H9 (cell line): ENCODE measurements at regions not wholly inside any gene's neighbourhood (a gene's known extent, or its start where the extent isn't known, plus 50 kb on each side); places are given as distances from the start of the nearest gene placed in this dataset.

ENCODE experiments used
- DNase-seq: peaks from one replicate; pipeline ENCODE4 v3.0.0-alpha.2; 2017
- H2AFZ ChIP-seq: one replicate; pipeline ENCODE4 v1.6.1; 2013; ENCODE audit warnings: mild to moderate bottlenecking, low read length, control low read depth, moderate library complexity
- H2AK5ac ChIP-seq: 2 replicates; pipeline ENCODE4 v1.6.1; 2013; ENCODE audit warnings: low read length, control low read depth, mixed read lengths; ENCODE audit not compliant: insufficient read length
- H2BK120ac ChIP-seq: one replicate; pipeline ENCODE4 v1.6.1; 2013; ENCODE audit warnings: low read depth, mild to moderate bottlenecking, low read length, control low read depth, inconsistent platforms; ENCODE audit not compliant: poor library complexity, severe bottlenecking
- H2BK12ac ChIP-seq: 2 replicates; pipeline ENCODE4 v1.6.1; 2013; ENCODE audit warnings: low read length, control low read depth, mixed read lengths, low read depth; ENCODE audit not compliant: insufficient read length
- H2BK15ac ChIP-seq: 2 replicates; pipeline ENCODE4 v1.6.1; 2013; ENCODE audit warnings: low read depth, low read length, control low read depth
- H2BK20ac ChIP-seq: one replicate; pipeline ENCODE4 v1.6.1; 2013; ENCODE audit warnings: low read depth, mild to moderate bottlenecking, low read length, control low read depth, inconsistent platforms; ENCODE audit not compliant: poor library complexity, severe bottlenecking
- H2BK5ac ChIP-seq: 2 replicates; pipeline ENCODE4 v1.6.1; 2013; ENCODE audit warnings: low read length, control low read depth, mixed read lengths; ENCODE audit not compliant: insufficient read length
- H3K14ac ChIP-seq: 2 replicates; pipeline ENCODE4 v1.6.1; 2013; ENCODE audit warnings: low read length, control low read depth; ENCODE audit not compliant: insufficient read depth
- H3K18ac ChIP-seq: 2 replicates; pipeline ENCODE4 v1.6.1; 2013; ENCODE audit warnings: low read depth, mild to moderate bottlenecking, mixed read lengths, low read length, control low read depth; ENCODE audit not compliant: insufficient read length
- H3K23ac ChIP-seq: 2 replicates; pipeline ENCODE4 v1.6.1; 2013; ENCODE audit warnings: low read length, control low read depth, mixed read lengths, low read depth; ENCODE audit not compliant: insufficient read length
- H3K23me2 ChIP-seq: 2 replicates; pipeline ENCODE4 v1.6.1; 2013; ENCODE audit warnings: low read depth, mild to moderate bottlenecking, mixed read lengths, low read length, control low read depth; ENCODE audit not compliant: insufficient read length, poor library complexity, severe bottlenecking
- H3K27ac ChIP-seq: 2 replicates; pipeline ENCODE4 v1.5.1; 2013; ENCODE audit warnings: low read length, control low read depth, mixed read lengths, low read depth; ENCODE audit not compliant: insufficient read length
- H3K27me3 ChIP-seq: 2 replicates; pipeline ENCODE4 v1.6.1; 2013; ENCODE audit warnings: low read length, control low read depth, inconsistent platforms; ENCODE audit not compliant: insufficient read depth
- H3K4ac ChIP-seq: 2 replicates; pipeline ENCODE4 v1.6.1; 2013; ENCODE audit warnings: low read depth, mild to moderate bottlenecking, control low read depth, inconsistent platforms, low read length, moderate library complexity
- H3K4me1 ChIP-seq: 2 replicates; pipeline ENCODE4 v1.6.1; 2013; ENCODE audit warnings: low read length, control low read depth, inconsistent platforms; ENCODE audit not compliant: insufficient read depth
- H3K4me2 ChIP-seq: 2 replicates; pipeline ENCODE4 v1.6.1; 2013; ENCODE audit warnings: low read length, control low read depth, mixed read lengths; ENCODE audit not compliant: insufficient read length, insufficient read depth
- H3K56ac ChIP-seq: 2 replicates; pipeline ENCODE4 v1.6.1; 2013; ENCODE audit warnings: low read depth, mild to moderate bottlenecking, mixed read lengths, low read length, control low read depth; ENCODE audit not compliant: insufficient read length
- H3K79me1 ChIP-seq: 2 replicates; pipeline ENCODE4 v1.6.1; 2013; ENCODE audit warnings: low read depth, mild to moderate bottlenecking, moderate library complexity, low read length, control low read depth, inconsistent platforms; ENCODE audit not compliant: insufficient read depth, poor library complexity, severe bottlenecking
- H3K79me2 ChIP-seq: 2 replicates; pipeline ENCODE4 v1.6.1; 2013; ENCODE audit warnings: low read length, control low read depth, inconsistent platforms; ENCODE audit not compliant: insufficient read depth
- H3K9ac ChIP-seq: 2 replicates; pipeline ENCODE4 v1.6.1; 2013; ENCODE audit warnings: low read length, control low read depth, mixed read lengths; ENCODE audit not compliant: insufficient read length; ENCODE audit errors: extremely low read depth
- H3K9me3 ChIP-seq: one replicate; pipeline ENCODE4 v1.6.1; 2013; ENCODE audit warnings: low read depth, low read length, inconsistent platforms; ENCODE audit not compliant: control insufficient read depth
- H3T11ph ChIP-seq: one replicate; pipeline ENCODE4 v1.6.1; 2013; ENCODE audit warnings: mild to moderate bottlenecking, low read length, control low read depth, inconsistent platforms
- H4K20me1 ChIP-seq: one replicate; pipeline ENCODE4 v1.6.1; 2013; ENCODE audit not compliant: control insufficient read depth, insufficient read length, insufficient read depth
- H4K5ac ChIP-seq: 2 replicates; pipeline ENCODE4 v1.6.1; 2013; ENCODE audit warnings: low read depth, mild to moderate bottlenecking, mixed read lengths, low read length, control low read depth; ENCODE audit not compliant: insufficient read length
- H4K8ac ChIP-seq: replicated peaks from 2 replicates; pipeline ENCODE4 v1.6.1; 2013; ENCODE audit warnings: low read length, control low read depth, mixed read lengths, low read depth; ENCODE audit not compliant: insufficient read length
- H4K91ac ChIP-seq: 2 replicates; pipeline ENCODE4 v1.6.1; 2013; ENCODE audit warnings: low read depth, mild to moderate bottlenecking, moderate library complexity, mixed read lengths, low read length, control low read depth; ENCODE audit not compliant: insufficient read length
- H3K27ac Mint-ChIP-seq, 3 experiments: 2 replicates in 2 of 3; 3 replicates in 1 of 3; pipeline ENCODE4 v1.8.0; 2020 to 2021; ENCODE audit warnings: mixed read lengths in 3 of 3, mild to moderate bottlenecking in 1 of 3, moderate library complexity in 1 of 3
- H3K27me3 Mint-ChIP-seq: 2 replicates; pipeline ENCODE4 v1.8.0; 2021; ENCODE audit warnings: low read depth, mild to moderate bottlenecking, moderate library complexity, mixed read lengths
- H3K36me3 Mint-ChIP-seq, 3 experiments: 2 replicates in 2 of 3; 3 replicates in 1 of 3; pipeline ENCODE4 v1.8.0; 2020 to 2021; ENCODE audit warnings: low read depth in 3 of 3, mixed read lengths in 3 of 3; ENCODE audit not compliant: insufficient read depth in 1 of 3
- H3K4me1 Mint-ChIP-seq, 2 experiments: 2 replicates each; pipeline ENCODE4 v1.8.0; 2020; ENCODE audit warnings: mixed read lengths in 2 of 2
- H3K4me3 Mint-ChIP-seq, 2 experiments: 2 replicates in 1 of 2; 3 replicates in 1 of 2; pipeline ENCODE4 v1.8.0; 2020 to 2021; ENCODE audit warnings: mild to moderate bottlenecking in 2 of 2, mixed read lengths in 2 of 2, moderate library complexity in 1 of 2
- H3K9me3 Mint-ChIP-seq, 2 experiments: 2 replicates in 1 of 2; 3 replicates in 1 of 2; pipeline ENCODE4 v1.8.0; 2020; ENCODE audit warnings: mild to moderate bottlenecking in 2 of 2, mixed read lengths in 2 of 2, moderate library complexity in 1 of 2
- WGBS: extraction: QIAGEN DNeasy Blood & Tissue Kit; methylation state at CpG from one replicate; pipeline ENCODE4 v1.1.7; 2013; ENCODE audit warnings: missing lambda C conversion rate, low lambda C conversion rate, mixed read lengths; ENCODE audit not compliant: insufficient read length; ENCODE audit errors: extremely low coverage; 5-methylcytosine and 5-hydroxymethylcytosine counted together
- TF ChIP-seq, protein P1 (sequence below): fragments of 200-600 bp; sonication (generic); conservative IDR thresholded peaks from 3 replicates; pipeline ENCODE4 v1.8.0; 2021; ENCODE audit warnings: antibody characterized with exemption, mild to moderate bottlenecking

GRCh38 chr4:111648056-111648455 lies 497.2 kb upstream of the FAM241A start:
- Histone ChIP-seq H3K9me3 (no peaks in the 10 kb centered on the region), H3K4me1 (peaks cover 4% of the 10 kb centered on the region; the same call in 1 of the 2 replicates), H2BK120ac (no peak overlapping the region), H3K4me2 (no peak overlapping the region), H3K79me2 (no peaks in the 10 kb centered on the region), H3K27ac (no peak overlapping the region), H3K9ac (no peak overlapping the region), H3K14ac (no peak overlapping the region), H2AFZ (no peak overlapping the region), H3K27me3 (no peaks in the 10 kb centered on the region), H4K8ac (no peak overlapping the region), H4K91ac (no peak overlapping the region), H3K23ac (no peak overlapping the region), H3K79me1 (no peaks in the 10 kb centered on the region), H3K18ac (no peak overlapping the region), H3T11ph (no peak overlapping the region), H2AK5ac (no peak overlapping the region), H4K20me1 (no peaks in the 10 kb centered on the region), H3K56ac (no peak overlapping the region), H4K5ac (no peak overlapping the region), H3K4ac (no peak overlapping the region), H3K23me2 (no peaks in the 10 kb centered on the region), H2BK20ac (no peak overlapping the region), H2BK12ac (no peak overlapping the region), H2BK15ac (no peak overlapping the region), H2BK5ac (no peak overlapping the region)
- no peaks in the 10 kb centered on the region for H3K9me3 Mint-ChIP-seq
- H3K27me3 Mint-ChIP-seq: no peaks in the 10 kb centered on the region
- DNase-seq: no peak
- H3K4me3 Mint-ChIP-seq: no peak overlapping the region
- TF ChIP-seq, protein P1, sequence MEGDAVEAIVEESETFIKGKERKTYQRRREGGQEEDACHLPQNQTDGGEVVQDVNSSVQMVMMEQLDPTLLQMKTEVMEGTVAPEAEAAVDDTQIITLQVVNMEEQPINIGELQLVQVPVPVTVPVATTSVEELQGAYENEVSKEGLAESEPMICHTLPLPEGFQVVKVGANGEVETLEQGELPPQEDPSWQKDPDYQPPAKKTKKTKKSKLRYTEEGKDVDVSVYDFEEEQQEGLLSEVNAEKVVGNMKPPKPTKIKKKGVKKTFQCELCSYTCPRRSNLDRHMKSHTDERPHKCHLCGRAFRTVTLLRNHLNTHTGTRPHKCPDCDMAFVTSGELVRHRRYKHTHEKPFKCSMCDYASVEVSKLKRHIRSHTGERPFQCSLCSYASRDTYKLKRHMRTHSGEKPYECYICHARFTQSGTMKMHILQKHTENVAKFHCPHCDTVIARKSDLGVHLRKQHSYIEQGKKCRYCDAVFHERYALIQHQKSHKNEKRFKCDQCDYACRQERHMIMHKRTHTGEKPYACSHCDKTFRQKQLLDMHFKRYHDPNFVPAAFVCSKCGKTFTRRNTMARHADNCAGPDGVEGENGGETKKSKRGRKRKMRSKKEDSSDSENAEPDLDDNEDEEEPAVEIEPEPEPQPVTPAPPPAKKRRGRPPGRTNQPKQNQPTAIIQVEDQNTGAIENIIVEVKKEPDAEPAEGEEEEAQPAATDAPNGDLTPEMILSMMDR: no peak
- no CpG with 5 or more reads among the region's 5 CpGs for WGBS
- H3K27ac Mint-ChIP-seq: no peak overlapping the region
- H3K36me3 Mint-ChIP-seq: no peaks in the 10 kb centered on the region; a peak in 1 of 7 replicates
- peaks cover 46 to 49% of the 10 kb centered on the region in 2 experiments for H3K4me1 Mint-ChIP-seq
